ENCODE measurements at regions not wholly inside any gene's neighbourhood (a gene's known extent, or its start where the extent isn't known, plus 50 kb on each side); places are given as distances from the start of the nearest gene placed in this dataset.

- TF ChIP-seq GATA2 (IDR thresholded peaks at IDR 0.05; ENCODE audit: low read depth, low read length) (no peak), GATA3 (IDR thresholded peaks at IDR 0.05; ENCODE audit: low read depth, low read length) (no peak)
These were observed 462.7 kb downstream of the TCERG1L start for GRCh38 chr10:130848855-130849254.

Measured in SH-SY5Y (cell line).